HG03442 (cell line): ENCODE measurements at regions not wholly inside any gene's neighbourhood (a gene's known extent, or its start where the extent isn't known, plus 50 kb on each side); places are given as distances from the start of the nearest gene placed in this dataset.
"Not testable (repeated sequence)": the region's sequence is repeated elsewhere in the genome, so short reads cannot be mapped to it uniquely, and the experiment has no call there.

Source experiments
- ATAC-seq: cut with Tn5 transposase; IDR thresholded peaks from one replicate; pipeline ENCODE4 v1.9.1; 2021; ENCODE audit warnings: mild to moderate bottlenecking, moderate library complexity; ENCODE audit not compliant: unreplicated experiment

- ATAC-seq: no peak
These were observed 53.8 kb downstream of the COX7C start for GRCh38 chr5:86671536-86671935.

- ATAC-seq: no peak
These were observed 56.3 kb downstream of the COX7C start for GRCh38 chr5:86674069-86674468.

- ATAC-seq: no peak
These were observed 57.6 kb downstream of the COX7C start for GRCh38 chr5:86675311-86675710.

- ATAC-seq: peak; percentile 79
These were observed 61.8 kb downstream of the COX7C start for GRCh38 chr5:86679529-86679928.

- no peak for ATAC-seq
These were observed 62.2 kb downstream of the COX7C start for GRCh38 chr5:86679949-86680348.

- ATAC-seq: no peak
These were observed 66.5 kb downstream of the COX7C start for GRCh38 chr5:86684222-86684621.

GRCh38 chr5:86686046-86686445, 68.3 kb downstream of the COX7C start:
- no peak for ATAC-seq

- ATAC-seq: no peak
These were observed 70.7 kb downstream of the COX7C start for GRCh38 chr5:86688406-86688805.

GRCh38 chr5:86689103-86689729, 71.5 kb downstream of the COX7C start:
- no peak for ATAC-seq

- ATAC-seq: no peak
These were observed 91.6 kb downstream of the COX7C start for GRCh38 chr5:86709157-86709881.

GRCh38 chr5:86716121-86716520, 98.4 kb downstream of the COX7C start:
- ATAC-seq: no peak

GRCh38 chr5:86731319-86732117, 113.8 kb downstream of the COX7C start:
- not testable (repeated sequence) for ATAC-seq

GRCh38 chr5:86735370-86735769, 117.6 kb downstream of the COX7C start:
- no peak for ATAC-seq

GRCh38 chr5:86737579-86737978, 119.8 kb downstream of the COX7C start:
- no peak for ATAC-seq

GRCh38 chr5:86748538-86749105, 130.9 kb downstream of the COX7C start:
- no peak for ATAC-seq

GRCh38 chr5:86749841-86750240, 132.1 kb downstream of the COX7C start:
- ATAC-seq: no peak

- ATAC-seq: no peak
These were observed 139.1 kb downstream of the COX7C start for GRCh38 chr5:86756839-86757238.

GRCh38 chr5:86757824-86758223, 140.1 kb downstream of the COX7C start:
- ATAC-seq: no peak

GRCh38 chr5:86760661-86761060, 142.9 kb downstream of the COX7C start:
- no peak for ATAC-seq

GRCh38 chr5:86763929-86764328, 146.2 kb downstream of the COX7C start:
- ATAC-seq: no peak

- ATAC-seq: no peak
These were observed 148.2 kb downstream of the COX7C start for GRCh38 chr5:86765778-86766502.
